ENCODE measurements at regions not wholly inside any gene's neighbourhood (a gene's known extent, or its start where the extent isn't known, plus 50 kb on each side); places are given as distances from the start of the nearest gene placed in this dataset.
"Not testable (repeated sequence)": the region's sequence is repeated elsewhere in the genome, so short reads cannot be mapped to it uniquely, and the experiment has no call there.

- DNase-seq (ENCODE audit: low read depth, low spot score): no peak
- Histone ChIP-seq H3K27ac (ENCODE audit: low read depth, low read length) (no peak overlapping the region), H3K9me3 (ENCODE audit: control insufficient read depth, insufficient read depth, low read length) (no peaks in the 10 kb centered on the region), H3K27me3 (ENCODE audit: control insufficient read depth, insufficient read depth, low read length) (no peaks in the 10 kb centered on the region), H3K4me3 (ENCODE audit: low read depth, low read length) (no peak overlapping the region)
- TF ChIP-seq CTCF (IDR thresholded peaks at IDR 0.05; ENCODE audit: low read depth, low read length): no peak
- POLR2A ChIA-PET: no interaction called here
- CTCF ChIA-PET: interaction anchor here (1.3 kb wide), 1 partner anchor 207 kb away, joined by 3 read pairs; no protein-coding TSS in a partner anchor
Observed at GRCh38 chr5:57986761-57987341, 473.0 kb downstream of the PLK2 start.

GRCh38 chr5:57983426-57983825 is 476.5 kb downstream of the PLK2 start:
- no peak for DNase-seq (ENCODE audit: low read depth, low spot score)
- no peak for TF ChIP-seq CTCF (IDR thresholded peaks at IDR 0.05; ENCODE audit: low read depth, low read length)
- H3K4me3 ChIP-seq (ENCODE audit: low read depth, low read length): no peak overlapping the region
- no peaks in the 10 kb centered on the region for H3K27me3 ChIP-seq (ENCODE audit: control insufficient read depth, insufficient read depth, low read length)
- no peak overlapping the region for H3K27ac ChIP-seq (ENCODE audit: low read depth, low read length)
- no peaks in the 10 kb centered on the region for H3K9me3 ChIP-seq (ENCODE audit: control insufficient read depth, insufficient read depth, low read length)
- ChIA-PET POLR2A (no interaction called here), CTCF (no interaction called here)

- H3K4me3 ChIP-seq (ENCODE audit: low read depth, low read length): no peak overlapping the region
- CTCF ChIA-PET: no interaction called here
- DNase-seq (ENCODE audit: low read depth, low spot score): no peak
- TF ChIP-seq CTCF (IDR thresholded peaks at IDR 0.05; ENCODE audit: low read depth, low read length): no peak
- no peaks in the 10 kb centered on the region for H3K9me3 ChIP-seq (ENCODE audit: control insufficient read depth, insufficient read depth, low read length)
- POLR2A ChIA-PET: no interaction called here
- no peaks in the 10 kb centered on the region for H3K27me3 ChIP-seq (ENCODE audit: control insufficient read depth, insufficient read depth, low read length)
- H3K27ac ChIP-seq (ENCODE audit: low read depth, low read length): no peak overlapping the region
Observed at GRCh38 chr5:57979671-57980070, 480.2 kb downstream of the PLK2 start.

- DNase-seq (ENCODE audit: low read depth, low spot score): no peak
- no peak overlapping the region for H3K27ac ChIP-seq (ENCODE audit: low read depth, low read length)
- H3K9me3 ChIP-seq (ENCODE audit: control insufficient read depth, insufficient read depth, low read length): no peaks in the 10 kb centered on the region
- H3K4me3 ChIP-seq (ENCODE audit: low read depth, low read length): no peak overlapping the region
- no peak for TF ChIP-seq CTCF (IDR thresholded peaks at IDR 0.05; ENCODE audit: low read depth, low read length)
- no peaks in the 10 kb centered on the region for H3K27me3 ChIP-seq (ENCODE audit: control insufficient read depth, insufficient read depth, low read length)
- ChIA-PET POLR2A (no interaction called here), CTCF (no interaction called here)
Observed at GRCh38 chr5:57976506-57976905, 483.4 kb downstream of the PLK2 start.

GRCh38 chr5:57972099-57972498 is 487.8 kb downstream of the PLK2 start:
- DNase-seq (ENCODE audit: low read depth, low spot score); H3K27me3 ChIP-seq (ENCODE audit: control insufficient read depth, insufficient read depth, low read length); H3K9me3 ChIP-seq (ENCODE audit: control insufficient read depth, insufficient read depth, low read length); H3K4me3 ChIP-seq (ENCODE audit: low read depth, low read length); POLR2A ChIA-PET; CTCF ChIA-PET; H3K27ac ChIP-seq (ENCODE audit: low read depth, low read length): not testable (repeated sequence)

- ChIA-PET POLR2A (no interaction called here), CTCF (no interaction called here)
- H3K27ac ChIP-seq (ENCODE audit: low read depth, low read length): no peak overlapping the region
- H3K27me3 ChIP-seq (ENCODE audit: control insufficient read depth, insufficient read depth, low read length): no peaks in the 10 kb centered on the region
- peaks cover 4% of the 10 kb centered on the region; the same call in 1 of the 2 replicates for H3K9me3 ChIP-seq (ENCODE audit: control insufficient read depth, insufficient read depth, low read length)
- no peak for TF ChIP-seq CTCF (IDR thresholded peaks at IDR 0.05; ENCODE audit: low read depth, low read length)
- H3K4me3 ChIP-seq (ENCODE audit: low read depth, low read length): no peak overlapping the region
- DNase-seq (ENCODE audit: low read depth, low spot score): no peak
Observed at GRCh38 chr5:57960569-57960968, 478.0 kb upstream of the ACTBL2 start.
